OCI-LY7 (cell line): ENCODE measurements at regions not wholly inside any gene's neighbourhood (a gene's known extent, or its start where the extent isn't known, plus 50 kb on each side); places are given as distances from the start of the nearest gene placed in this dataset.

Source experiments
- BruUV-seq: library from RNA; stranded (reverse); fragments of 400-500 nt; replicated peaks from 2 replicates; lab custom pipeline; 2021; lab: Mats Ljungman, UMichigan
- CTCF ChIA-PET: fragments of 300-600 bp; sonication (Branson Sonifier 250); formaldehyde crosslinking; loops from one replicate; lab custom pipeline; 2022; ENCODE audit warnings: antibody characterized with exemption; ENCODE audit not compliant: unreplicated experiment; lab: Charles Lee
- POLR2A ChIA-PET: fragments of 300-600 bp; sonication (Branson Sonifier 250); formaldehyde crosslinking; loops from one replicate; lab custom pipeline; 2022; ENCODE audit warnings: antibody characterized with exemption; lab: Charles Lee
- DNase-seq: peaks from one replicate; pipeline ENCODE4 v3.0.0-alpha.2; 2015; ENCODE audit warnings: low spot score
- H2AFZ ChIP-seq: fragments of 200-600 bp; sonication (generic), shearing (Covaris generic); 2 replicates; pipeline ENCODE4 v1.6.1; 2014; ENCODE audit warnings: mild to moderate bottlenecking, antibody characterized with exemption, low read length, moderate library complexity
- H3K27ac ChIP-seq: fragments of 200-600 bp; sonication (generic); 2 replicates; pipeline ENCODE4 v1.5.1; 2014; ENCODE audit warnings: mixed run types, low read depth, mild to moderate bottlenecking, moderate library complexity, low read length, inconsistent platforms; ENCODE audit not compliant: poor library complexity, severe bottlenecking
- H3K36me3 ChIP-seq: fragments of 200-600 bp; sonication (generic); 2 replicates; pipeline ENCODE4 v1.6.1; 2014; ENCODE audit warnings: mild to moderate bottlenecking, antibody characterized with exemption, low read length, moderate library complexity, mixed read lengths; ENCODE audit not compliant: insufficient read depth
- H3K4me1 ChIP-seq: fragments of 200-600 bp; sonication (generic); 2 replicates; pipeline ENCODE4 v1.5.1; 2014; ENCODE audit warnings: mild to moderate bottlenecking, low read length; ENCODE audit not compliant: insufficient read depth, poor library complexity, severe bottlenecking
- H3K4me2 ChIP-seq: fragments of 200-600 bp; sonication (generic); 2 replicates; pipeline ENCODE4 v1.6.1; 2014; ENCODE audit warnings: mild to moderate bottlenecking, low read length
- H3K4me3 ChIP-seq: fragments of 200-600 bp; sonication (generic); 2 replicates; pipeline ENCODE4 v1.5.1; 2014; ENCODE audit warnings: mild to moderate bottlenecking, low read depth, low read length; ENCODE audit not compliant: poor library complexity, severe bottlenecking
- H3K79me2 ChIP-seq: fragments of 200-600 bp; sonication (generic); 2 replicates; pipeline ENCODE4 v1.6.1; 2016; ENCODE audit warnings: low read depth, mild to moderate bottlenecking, low read length, moderate library complexity, mixed read lengths; ENCODE audit not compliant: insufficient read depth
- H3K9me2 ChIP-seq: fragments of 200-600 bp; sonication (generic); 2 replicates; pipeline ENCODE4 v1.6.1; 2016; ENCODE audit warnings: mild to moderate bottlenecking, low read length, mixed read lengths; ENCODE audit not compliant: insufficient read depth
- H3K9me3 ChIP-seq: fragments of 200-600 bp; sonication (generic); 2 replicates; pipeline ENCODE4 v1.6.1; 2014; ENCODE audit warnings: mild to moderate bottlenecking, mixed run types, low read length, mixed read lengths
- H4K20me1 ChIP-seq: fragments of 200-600 bp; sonication (generic); 2 replicates; pipeline ENCODE4 v1.6.1; 2014; ENCODE audit warnings: mild to moderate bottlenecking, antibody characterized with exemption, low read length, moderate library complexity, mixed read lengths; ENCODE audit not compliant: insufficient read depth
- EZH2phosphoT487 ChIP-seq: fragments of 200-600 bp; sonication (generic); IDR thresholded peaks from 2 replicates; pipeline ENCODE4 v1.6.1; 2018; ENCODE audit warnings: low read depth, borderline replicate concordance, mild to moderate bottlenecking, mixed run types, antibody characterized with exemption, low read length, moderate library complexity, mixed read lengths
- intact Hi-C: fragments of 100-400 bp; cut with micrococcal nuclease; formaldehyde crosslinking; loops from one replicate; pipeline ENCODE4 v1.10.0; 2022; ENCODE audit not compliant: unreplicated experiment
- TF ChIP-seq, protein P1 (sequence below): fragments of 200-600 bp; sonication (generic); conservative IDR thresholded peaks from 2 replicates; pipeline ENCODE4 v1.5.1; 2014; ENCODE audit warnings: mild to moderate bottlenecking, antibody characterized with exemption, low read length, moderate library complexity, mixed read lengths

DNA sequence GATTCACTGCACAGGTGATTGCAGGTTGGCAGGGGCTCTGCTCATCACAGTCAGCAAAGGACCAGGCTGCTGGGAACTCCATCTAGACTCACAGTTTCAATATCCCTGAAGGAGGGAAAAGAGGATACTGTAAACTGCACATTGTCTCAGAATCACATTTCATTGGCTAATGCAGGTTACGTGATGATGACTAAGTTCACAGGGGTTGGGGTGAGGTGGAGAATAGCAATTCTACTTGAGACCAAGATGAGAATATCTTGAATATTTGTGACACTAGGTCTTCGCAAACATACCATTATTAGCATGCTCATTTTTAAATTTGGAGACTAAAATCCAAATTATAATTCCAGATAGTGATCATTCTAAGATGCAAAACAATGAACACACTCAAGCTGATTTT is 208.5 kb upstream of the CITED2 start:
- Histone ChIP-seq H3K4me1 (no peaks in the 10 kb centered on the region), H4K20me1 (no peaks in the 10 kb centered on the region), H3K9me3 (no peaks in the 10 kb centered on the region), H3K36me3 (no peaks in the 10 kb centered on the region), H3K27ac (no peak overlapping the region), H3K4me3 (no peak overlapping the region), H3K79me2 (no peaks in the 10 kb centered on the region), H3K4me2 (no peak overlapping the region), H3K9me2 (no peaks in the 10 kb centered on the region), H2AFZ (no peak overlapping the region)
- BruUV-seq: no TSS peak
- intact Hi-C loops: no loop called here
- no peak for DNase-seq
- CTCF ChIA-PET: no interaction called here
- TF ChIP-seq, protein P1, sequence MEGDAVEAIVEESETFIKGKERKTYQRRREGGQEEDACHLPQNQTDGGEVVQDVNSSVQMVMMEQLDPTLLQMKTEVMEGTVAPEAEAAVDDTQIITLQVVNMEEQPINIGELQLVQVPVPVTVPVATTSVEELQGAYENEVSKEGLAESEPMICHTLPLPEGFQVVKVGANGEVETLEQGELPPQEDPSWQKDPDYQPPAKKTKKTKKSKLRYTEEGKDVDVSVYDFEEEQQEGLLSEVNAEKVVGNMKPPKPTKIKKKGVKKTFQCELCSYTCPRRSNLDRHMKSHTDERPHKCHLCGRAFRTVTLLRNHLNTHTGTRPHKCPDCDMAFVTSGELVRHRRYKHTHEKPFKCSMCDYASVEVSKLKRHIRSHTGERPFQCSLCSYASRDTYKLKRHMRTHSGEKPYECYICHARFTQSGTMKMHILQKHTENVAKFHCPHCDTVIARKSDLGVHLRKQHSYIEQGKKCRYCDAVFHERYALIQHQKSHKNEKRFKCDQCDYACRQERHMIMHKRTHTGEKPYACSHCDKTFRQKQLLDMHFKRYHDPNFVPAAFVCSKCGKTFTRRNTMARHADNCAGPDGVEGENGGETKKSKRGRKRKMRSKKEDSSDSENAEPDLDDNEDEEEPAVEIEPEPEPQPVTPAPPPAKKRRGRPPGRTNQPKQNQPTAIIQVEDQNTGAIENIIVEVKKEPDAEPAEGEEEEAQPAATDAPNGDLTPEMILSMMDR: no peak
- TF ChIP-seq EZH2phosphoT487: no peak
- POLR2A ChIA-PET: interaction anchor here (0.5 kb wide), 1 partner anchor 157 kb away, joined by 3 read pairs; no protein-coding TSS in a partner anchor

- H3K27ac ChIP-seq: no peak overlapping the region
- H2AFZ ChIP-seq: no peak overlapping the region
- no peaks in the 10 kb centered on the region for H4K20me1 ChIP-seq
- CTCF ChIA-PET: no interaction called here
- H3K4me2 ChIP-seq: no peak overlapping the region
- no peaks in the 10 kb centered on the region for H3K9me2 ChIP-seq
- H3K4me3 ChIP-seq: no peak overlapping the region
- no peak for TF ChIP-seq EZH2phosphoT487
- TF ChIP-seq, protein P1: no peak
- no peaks in the 10 kb centered on the region for H3K36me3 ChIP-seq
- H3K4me1 ChIP-seq: no peaks in the 10 kb centered on the region
- DNase-seq: no peak
- no TSS peak for BruUV-seq
- POLR2A ChIA-PET: interaction anchor here (0.5 kb wide), 1 partner anchor 91 kb away, joined by 3 read pairs; no protein-coding TSS in a partner anchor
- intact Hi-C loops: no loop called here
- H3K79me2 ChIP-seq: no peaks in the 10 kb centered on the region
- H3K9me3 ChIP-seq: no peaks in the 10 kb centered on the region
These were observed 207.0 kb upstream of the CITED2 start for GRCh38 chr6:139581485-139581865.

DNA sequence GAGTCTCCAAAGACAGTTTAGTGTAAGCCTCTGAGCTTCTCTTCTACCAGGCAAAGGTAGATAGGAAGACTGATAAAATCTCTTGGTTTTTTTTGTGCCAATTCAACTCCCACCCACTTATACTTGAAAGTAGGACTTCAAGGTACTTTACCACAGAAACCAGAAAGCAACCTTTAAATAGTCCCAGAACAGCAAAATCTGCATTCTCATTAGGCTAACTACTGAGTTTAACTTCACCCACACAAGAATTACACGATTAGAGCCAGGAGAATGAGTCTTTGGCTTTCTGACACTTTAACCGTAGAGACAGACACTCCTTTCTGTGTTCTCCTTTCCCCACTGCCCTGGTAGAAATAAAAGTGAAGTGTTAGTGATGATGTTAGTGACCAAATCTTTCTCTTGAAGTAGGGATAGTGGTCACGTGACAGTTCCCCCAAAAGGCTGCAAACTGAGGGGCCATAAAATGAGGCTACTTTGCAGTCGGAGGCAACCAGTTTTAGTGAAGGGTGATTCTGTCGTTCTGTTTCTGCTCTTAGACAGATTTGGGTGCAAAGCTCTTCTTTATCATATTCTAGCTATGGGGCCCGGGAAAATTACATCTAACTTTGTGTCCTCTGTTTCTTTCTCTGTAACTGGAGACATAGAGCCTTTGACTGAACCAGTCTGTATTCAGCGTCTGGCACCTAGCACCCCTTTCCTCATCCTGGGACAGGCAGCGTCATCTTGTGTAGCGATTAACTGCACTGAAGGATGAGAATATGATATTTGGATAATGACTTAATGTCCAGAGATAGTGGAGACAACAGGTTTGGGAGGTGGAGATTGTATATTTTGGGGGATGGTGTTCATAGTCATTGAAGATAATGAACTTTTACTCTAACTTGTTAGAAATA is 206.4 kb upstream of the CITED2 start:
- BruUV-seq: no TSS peak
- TF ChIP-seq, protein P1: no peak
- no peak for TF ChIP-seq EZH2phosphoT487
- intact Hi-C loops: no loop called here
- no peak overlapping the region for H3K4me2 ChIP-seq
- H3K4me3 ChIP-seq: no peak overlapping the region
- H2AFZ ChIP-seq: no peak overlapping the region
- no peaks in the 10 kb centered on the region for H3K9me2 ChIP-seq
- H4K20me1 ChIP-seq: no peaks in the 10 kb centered on the region
- no peaks in the 10 kb centered on the region for H3K4me1 ChIP-seq
- ChIA-PET CTCF (no interaction called here), POLR2A (no interaction called here)
- H3K9me3 ChIP-seq: no peaks in the 10 kb centered on the region
- H3K36me3 ChIP-seq: no peaks in the 10 kb centered on the region
- H3K27ac ChIP-seq: no peak overlapping the region
- no peaks in the 10 kb centered on the region for H3K79me2 ChIP-seq
- DNase-seq: no peak
